ENCODE measurements at regions not wholly inside any gene's neighbourhood (a gene's known extent, or its start where the extent isn't known, plus 50 kb on each side); places are given as distances from the start of the nearest gene placed in this dataset.

GRCh38 chr13:53143757-53144339 lies 115.2 kb downstream of the OLFM4 start:
- Histone ChIP-seq H3K27ac (no peak overlapping the region), H3K36me3 (no peaks in the 10 kb centered on the region), H3K27me3 (no peaks in the 10 kb centered on the region), H3K4me1 (no peaks in the 10 kb centered on the region), H3K9me3 (no peaks in the 10 kb centered on the region), H3K4me3 (no peak overlapping the region)
- DNase-seq = no peak
- no peak for TF ChIP-seq CTCF (IDR thresholded peaks at IDR 0.05)
- TF ChIP-seq POLR2A (IDR thresholded peaks at IDR 0.05) = no peak

GRCh38 chr13:53144826-53145225 lies 116.2 kb downstream of the OLFM4 start:
- Histone ChIP-seq H3K36me3 (no peaks in the 10 kb centered on the region), H3K27me3 (no peaks in the 10 kb centered on the region), H3K4me3 (no peak overlapping the region), H3K4me1 (no peaks in the 10 kb centered on the region), H3K9me3 (no peaks in the 10 kb centered on the region), H3K27ac (no peak overlapping the region)
- no peak for TF ChIP-seq POLR2A (IDR thresholded peaks at IDR 0.05)
- TF ChIP-seq CTCF (IDR thresholded peaks at IDR 0.05) = no peak
- DNase-seq = no peak

GRCh38 chr13:53150568-53150967 lies 122.0 kb downstream of the OLFM4 start:
- H3K4me3 ChIP-seq = no peak overlapping the region
- no peaks in the 10 kb centered on the region for H3K36me3 ChIP-seq
- no peak for TF ChIP-seq CTCF (IDR thresholded peaks at IDR 0.05)
- TF ChIP-seq POLR2A (IDR thresholded peaks at IDR 0.05) = no peak
- H3K4me1 ChIP-seq = no peaks in the 10 kb centered on the region
- no peak overlapping the region for H3K27ac ChIP-seq
- DNase-seq = no peak
- no peaks in the 10 kb centered on the region for H3K27me3 ChIP-seq
- no peaks in the 10 kb centered on the region for H3K9me3 ChIP-seq

- Histone ChIP-seq H3K9me3 (no peaks in the 10 kb centered on the region), H3K4me3 (no peak overlapping the region), H3K27me3 (no peaks in the 10 kb centered on the region), H3K27ac (no peak overlapping the region), H3K4me1 (no peaks in the 10 kb centered on the region), H3K36me3 (no peaks in the 10 kb centered on the region)
- peak in 4 of 6 experiments; percentile 52 to 73 (median 68) for TF ChIP-seq CTCF (IDR thresholded peaks at IDR 0.05)
- no peak for TF ChIP-seq POLR2A (IDR thresholded peaks at IDR 0.05)
- peak in 1 of 3 donors; percentile 62 for DNase-seq
These were observed 122.9 kb downstream of the OLFM4 start for GRCh38 chr13:53151336-53152056.

GRCh38 chr13:53152057-53152421 lies 123.4 kb downstream of the OLFM4 start:
- H3K4me1 ChIP-seq = no peaks in the 10 kb centered on the region
- no peaks in the 10 kb centered on the region for H3K27me3 ChIP-seq
- no peaks in the 10 kb centered on the region for H3K9me3 ChIP-seq
- H3K36me3 ChIP-seq = no peaks in the 10 kb centered on the region
- H3K27ac ChIP-seq = no peak overlapping the region
- H3K4me3 ChIP-seq = no peak overlapping the region
- no peak for TF ChIP-seq CTCF (IDR thresholded peaks at IDR 0.05)
- no peak for TF ChIP-seq POLR2A (IDR thresholded peaks at IDR 0.05)
- DNase-seq = no peak
